PC-9 (cell line): ENCODE measurements at regions not wholly inside any gene's neighbourhood (a gene's known extent, or its start where the extent isn't known, plus 50 kb on each side); places are given as distances from the start of the nearest gene placed in this dataset.

Source experiments
- BruUV-seq: library from RNA; stranded (reverse); fragments of 400-500 nt; replicated peaks from 2 replicates; lab custom pipeline; 2021; lab: Mats Ljungman, UMichigan
- CTCF ChIA-PET: fragments of 300-600 bp; sonication (Branson Sonifier 250); formaldehyde crosslinking; loops from one replicate; lab custom pipeline; 2022; ENCODE audit warnings: antibody characterized with exemption; lab: Charles Lee
- POLR2A ChIA-PET: fragments of 300-600 bp; sonication (Branson Sonifier 250); formaldehyde crosslinking; loops from one replicate; lab custom pipeline; 2022; ENCODE audit warnings: antibody characterized with exemption; ENCODE audit not compliant: unreplicated experiment; lab: Charles Lee
- DNase-seq, 2 experiments: peaks; one replicate each; pipeline versions ENCODE4 v3.0.0 to v3.0.0-alpha.2; 2015 to 2022; ENCODE audit warnings: mixed read lengths in 1 of 2
- H2AFZ ChIP-seq: fragments of 200-600 bp; sonication (generic); 2 replicates; pipeline ENCODE4 v1.8.1; 2017; ENCODE audit warnings: antibody characterized with exemption
- H3F3A ChIP-seq: fragments of 200-600 bp; sonication (generic); 2 replicates; pipeline ENCODE4 v1.8.1; 2017; ENCODE audit warnings: antibody characterized with exemption, mild to moderate bottlenecking, low read depth; ENCODE audit not compliant: insufficient read depth
- H3K27ac ChIP-seq: fragments of 200-600 bp; sonication (generic); 2 replicates; pipeline ENCODE4 v1.6.1; 2016; ENCODE audit warnings: mixed run types
- H3K27me3 ChIP-seq: fragments of 200-600 bp; sonication (generic); 2 replicates; pipeline ENCODE4 v1.6.1; 2016; ENCODE audit warnings: low read depth, mixed run types; ENCODE audit not compliant: insufficient read depth
- H3K36me3 ChIP-seq: fragments of 200-600 bp; sonication (generic); 2 replicates; pipeline ENCODE4 v1.6.1; 2016; ENCODE audit warnings: low read depth, mixed run types
- H3K4me1 ChIP-seq: fragments of 200-600 bp; sonication (generic); replicated peaks from 2 replicates; pipeline ENCODE4 v1.6.1; 2016; ENCODE audit warnings: mixed run types; ENCODE audit not compliant: insufficient read depth
- H3K4me2 ChIP-seq: fragments of 200-600 bp; sonication (generic); 2 replicates; pipeline ENCODE4 v1.6.1; 2017; ENCODE audit warnings: mixed run types
- H3K4me3 ChIP-seq: fragments of 200-600 bp; sonication (generic); 2 replicates; pipeline ENCODE4 v1.6.1; 2016; ENCODE audit warnings: mixed run types
- H3K79me2 ChIP-seq: fragments of 200-600 bp; sonication (generic); 2 replicates; pipeline ENCODE4 v1.6.1; 2017; ENCODE audit warnings: low read depth, mixed run types
- H3K9me2 ChIP-seq: fragments of 200-600 bp; sonication (generic); 2 replicates; pipeline ENCODE4 v1.8.1; 2017; ENCODE audit warnings: mild to moderate bottlenecking; ENCODE audit not compliant: insufficient read depth
- H3K9me3 ChIP-seq: fragments of 200-600 bp; sonication (generic); 2 replicates; pipeline ENCODE4 v1.8.1; 2016; ENCODE audit warnings: low read depth; ENCODE audit not compliant: insufficient read depth
- H4K20me1 ChIP-seq: fragments of 200-600 bp; sonication (generic); 2 replicates; pipeline ENCODE4 v1.8.1; 2017; ENCODE audit not compliant: insufficient read depth
- EZH2 ChIP-seq: fragments of 200-600 bp; sonication (generic); IDR thresholded peaks from 2 replicates; pipeline ENCODE4 v1.8.0; 2017; ENCODE audit warnings: antibody characterized with exemption, low read depth
- intact Hi-C: fragments of 100-400 bp; cut with micrococcal nuclease; formaldehyde crosslinking; loops from one replicate; pipeline ENCODE4 v1.10.0; 2022; ENCODE audit not compliant: unreplicated experiment
- TF ChIP-seq, protein P1 (sequence below): fragments of 200-600 bp; sonication (generic); conservative IDR thresholded peaks from 2 replicates; pipeline ENCODE4 v1.6.1; 2017; ENCODE audit warnings: mixed run types, antibody characterized with exemption, mild to moderate bottlenecking, moderate library complexity

DNA sequence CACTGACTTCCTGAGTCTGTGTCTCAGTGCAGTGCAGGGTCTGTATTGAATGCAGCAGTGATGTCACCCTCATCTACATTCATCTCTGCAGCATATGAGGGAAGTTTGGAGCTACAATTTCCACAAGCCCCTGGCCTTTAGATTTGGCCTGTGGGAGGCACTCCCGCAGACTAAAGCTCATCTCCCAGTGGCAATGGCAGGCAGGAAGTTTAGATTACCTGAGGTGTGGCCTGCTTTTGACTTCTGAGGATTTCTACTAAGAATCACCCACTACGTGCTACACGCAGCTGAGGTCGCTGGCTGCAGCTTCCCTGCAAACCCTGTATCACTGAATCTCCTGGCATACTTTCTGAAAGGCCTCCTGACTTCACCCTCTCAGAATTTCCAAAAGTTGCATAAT, 202.2 kb upstream of the PRKD1 start:
- Histone ChIP-seq H3K4me1 (no peaks in the 10 kb centered on the region), H4K20me1 (no peaks in the 10 kb centered on the region), H3K9me3 (no peaks in the 10 kb centered on the region), H3K27ac (no peak overlapping the region), H3K27me3 (no peaks in the 10 kb centered on the region), H3K4me3 (no peak overlapping the region), H2AFZ (no peak overlapping the region), H3F3A (no peaks in the 10 kb centered on the region), H3K4me2 (no peak overlapping the region), H3K9me2 (no peaks in the 10 kb centered on the region), H3K79me2 (no peaks in the 10 kb centered on the region), H3K36me3 (no peaks in the 10 kb centered on the region)
- DNase-seq, result no peak
- CTCF ChIA-PET, result no interaction called here
- intact Hi-C loops, result no loop called here
- TF ChIP-seq, protein P1, sequence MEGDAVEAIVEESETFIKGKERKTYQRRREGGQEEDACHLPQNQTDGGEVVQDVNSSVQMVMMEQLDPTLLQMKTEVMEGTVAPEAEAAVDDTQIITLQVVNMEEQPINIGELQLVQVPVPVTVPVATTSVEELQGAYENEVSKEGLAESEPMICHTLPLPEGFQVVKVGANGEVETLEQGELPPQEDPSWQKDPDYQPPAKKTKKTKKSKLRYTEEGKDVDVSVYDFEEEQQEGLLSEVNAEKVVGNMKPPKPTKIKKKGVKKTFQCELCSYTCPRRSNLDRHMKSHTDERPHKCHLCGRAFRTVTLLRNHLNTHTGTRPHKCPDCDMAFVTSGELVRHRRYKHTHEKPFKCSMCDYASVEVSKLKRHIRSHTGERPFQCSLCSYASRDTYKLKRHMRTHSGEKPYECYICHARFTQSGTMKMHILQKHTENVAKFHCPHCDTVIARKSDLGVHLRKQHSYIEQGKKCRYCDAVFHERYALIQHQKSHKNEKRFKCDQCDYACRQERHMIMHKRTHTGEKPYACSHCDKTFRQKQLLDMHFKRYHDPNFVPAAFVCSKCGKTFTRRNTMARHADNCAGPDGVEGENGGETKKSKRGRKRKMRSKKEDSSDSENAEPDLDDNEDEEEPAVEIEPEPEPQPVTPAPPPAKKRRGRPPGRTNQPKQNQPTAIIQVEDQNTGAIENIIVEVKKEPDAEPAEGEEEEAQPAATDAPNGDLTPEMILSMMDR, result no peak
- TF ChIP-seq EZH2, result no peak
- no TSS peak for BruUV-seq
- POLR2A ChIA-PET, result no interaction called here

DNA sequence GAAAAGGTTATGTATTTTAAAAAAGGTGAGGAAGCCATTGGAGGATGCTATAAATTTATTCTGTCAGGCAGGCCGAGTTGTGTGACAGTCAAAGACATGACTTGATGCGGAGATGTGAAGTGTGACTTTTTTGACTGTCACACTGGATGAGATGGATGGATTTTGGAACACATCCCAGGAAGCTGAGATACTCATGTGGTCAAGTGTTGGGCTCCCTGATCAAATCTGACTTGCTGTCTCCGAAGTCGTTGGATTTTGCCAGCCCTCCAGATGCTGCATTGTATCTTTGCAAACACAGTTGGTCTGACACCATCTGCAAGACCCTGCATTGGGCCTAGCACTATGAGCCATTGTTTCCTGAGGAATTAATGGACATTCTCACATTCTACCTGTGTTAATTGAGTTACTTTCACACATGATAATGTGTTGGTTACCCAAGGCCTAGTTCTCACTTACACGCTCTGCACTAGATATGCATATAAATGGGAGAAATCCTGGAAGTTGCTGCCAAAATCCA, 204.0 kb upstream of the PRKD1 start:
- H3K4me2 ChIP-seq, result no peak overlapping the region
- no peaks in the 10 kb centered on the region for H3K27me3 ChIP-seq
- ChIA-PET CTCF (no interaction called here), POLR2A (no interaction called here)
- no TSS peak for BruUV-seq
- DNase-seq, result no peak
- intact Hi-C loops, result no loop called here
- no peaks in the 10 kb centered on the region for H3K4me1 ChIP-seq
- no peaks in the 10 kb centered on the region for H3K9me3 ChIP-seq
- no peaks in the 10 kb centered on the region for H3K9me2 ChIP-seq
- TF ChIP-seq EZH2, result no peak
- no peak overlapping the region for H3K27ac ChIP-seq
- no peaks in the 10 kb centered on the region for H3F3A ChIP-seq
- H2AFZ ChIP-seq, result no peak overlapping the region
- H4K20me1 ChIP-seq, result no peaks in the 10 kb centered on the region
- no peaks in the 10 kb centered on the region for H3K36me3 ChIP-seq
- no peak overlapping the region for H3K4me3 ChIP-seq
- no peaks in the 10 kb centered on the region for H3K79me2 ChIP-seq

DNA sequence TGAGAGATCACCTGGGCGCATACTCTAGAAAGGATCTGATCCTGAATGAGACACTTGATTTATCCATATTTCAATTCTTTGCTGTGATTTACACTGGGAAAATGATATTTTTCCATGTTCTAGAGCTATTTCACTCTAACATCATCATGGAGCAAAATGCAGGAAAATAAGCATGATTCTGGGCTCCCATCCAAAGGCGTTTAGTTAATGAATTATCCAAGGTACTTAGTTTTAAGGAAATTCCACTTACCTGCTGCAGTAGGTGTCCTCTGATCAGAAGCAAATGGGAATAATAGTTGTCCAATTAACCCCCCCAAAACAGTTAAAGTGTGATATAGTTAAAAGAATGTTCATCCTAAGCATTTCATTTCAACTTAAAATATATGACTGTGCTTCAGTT, 204.5 kb upstream of the PRKD1 start:
- CTCF ChIA-PET, result no interaction called here
- no peaks in the 10 kb centered on the region for H3F3A ChIP-seq
- H2AFZ ChIP-seq, result no peak overlapping the region
- no peak overlapping the region for H3K4me3 ChIP-seq
- no peak for TF ChIP-seq EZH2
- TF ChIP-seq, protein P1, result no peak
- no peak overlapping the region for H3K4me2 ChIP-seq
- no peaks in the 10 kb centered on the region for H3K36me3 ChIP-seq
- BruUV-seq, result no TSS peak
- H3K27ac ChIP-seq, result no peak overlapping the region
- no peaks in the 10 kb centered on the region for H3K79me2 ChIP-seq
- POLR2A ChIA-PET, result no interaction called here
- DNase-seq, result no peak
- H4K20me1 ChIP-seq, result no peaks in the 10 kb centered on the region
- no peaks in the 10 kb centered on the region for H3K27me3 ChIP-seq
- no peaks in the 10 kb centered on the region for H3K9me2 ChIP-seq
- no peaks in the 10 kb centered on the region for H3K9me3 ChIP-seq
- intact Hi-C loops, result no loop called here
- no peaks in the 10 kb centered on the region for H3K4me1 ChIP-seq

DNA sequence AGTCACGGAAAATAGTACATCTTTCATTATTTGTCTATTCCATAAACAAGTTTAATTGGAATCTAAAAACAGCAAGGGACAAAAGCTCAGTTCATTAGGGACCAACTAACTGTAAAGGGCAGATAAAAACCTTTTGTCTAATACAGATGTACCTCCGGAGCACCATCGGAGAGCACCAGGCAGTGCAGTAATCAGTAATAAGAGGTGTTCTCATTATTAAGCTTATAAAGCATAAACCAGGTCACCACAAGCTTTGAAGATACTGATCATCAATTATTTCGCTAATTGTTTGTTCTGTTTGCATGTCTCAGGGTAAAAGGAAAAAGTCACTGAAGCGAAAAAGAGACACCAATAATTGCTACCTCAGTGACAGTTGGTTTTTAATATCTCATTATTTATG, 207.3 kb upstream of the PRKD1 start:
- TF ChIP-seq, protein P1, result no peak
- no peak for TF ChIP-seq EZH2
- no peak overlapping the region for H3K4me2 ChIP-seq
- no peaks in the 10 kb centered on the region for H3K36me3 ChIP-seq
- H4K20me1 ChIP-seq, result no peaks in the 10 kb centered on the region
- H3F3A ChIP-seq, result no peaks in the 10 kb centered on the region
- H3K79me2 ChIP-seq, result no peaks in the 10 kb centered on the region
- intact Hi-C loops, result no loop called here
- ChIA-PET POLR2A (interaction anchor here (0.6 kb wide), 1 partner anchor 204 kb away, joined by 3 read pairs; no protein-coding TSS in a partner anchor), CTCF (no interaction called here)
- H3K9me3 ChIP-seq, result no peaks in the 10 kb centered on the region
- no peaks in the 10 kb centered on the region for H3K27me3 ChIP-seq
- DNase-seq, result no peak
- H2AFZ ChIP-seq, result no peak overlapping the region
- no peaks in the 10 kb centered on the region for H3K4me1 ChIP-seq
- H3K9me2 ChIP-seq, result no peaks in the 10 kb centered on the region
- no TSS peak for BruUV-seq
- no peak overlapping the region for H3K27ac ChIP-seq
- H3K4me3 ChIP-seq, result no peak overlapping the region
